GM13976 (cell line): ENCODE measurements at regions not wholly inside any gene's neighbourhood (a gene's known extent, or its start where the extent isn't known, plus 50 kb on each side); places are given as distances from the start of the nearest gene placed in this dataset.

Experiments used
- DNase-seq: peaks from one replicate; pipeline ENCODE4 v3.0.0; 2012; ENCODE audit warnings: low spot score
- in situ Hi-C: fragments of 300-500 bp; cut with MboI; formaldehyde crosslinking; loops from one replicate; pipeline ENCODE4 v1.12.0; 2022; ENCODE audit warnings: low sequenced_read_pairs, mixed read lengths, inconsistent platforms; ENCODE audit not compliant: unreplicated experiment
- TF ChIP-seq, protein P1 (sequence below): IDR thresholded peaks from 2 replicates; pipeline ENCODE4 v1.5.1; 2012; ENCODE audit warnings: borderline replicate concordance, mild to moderate bottlenecking; ENCODE audit not compliant: insufficient read depth; ENCODE audit errors: extremely low read depth, missing control alignments, control extremely low read depth

DNA sequence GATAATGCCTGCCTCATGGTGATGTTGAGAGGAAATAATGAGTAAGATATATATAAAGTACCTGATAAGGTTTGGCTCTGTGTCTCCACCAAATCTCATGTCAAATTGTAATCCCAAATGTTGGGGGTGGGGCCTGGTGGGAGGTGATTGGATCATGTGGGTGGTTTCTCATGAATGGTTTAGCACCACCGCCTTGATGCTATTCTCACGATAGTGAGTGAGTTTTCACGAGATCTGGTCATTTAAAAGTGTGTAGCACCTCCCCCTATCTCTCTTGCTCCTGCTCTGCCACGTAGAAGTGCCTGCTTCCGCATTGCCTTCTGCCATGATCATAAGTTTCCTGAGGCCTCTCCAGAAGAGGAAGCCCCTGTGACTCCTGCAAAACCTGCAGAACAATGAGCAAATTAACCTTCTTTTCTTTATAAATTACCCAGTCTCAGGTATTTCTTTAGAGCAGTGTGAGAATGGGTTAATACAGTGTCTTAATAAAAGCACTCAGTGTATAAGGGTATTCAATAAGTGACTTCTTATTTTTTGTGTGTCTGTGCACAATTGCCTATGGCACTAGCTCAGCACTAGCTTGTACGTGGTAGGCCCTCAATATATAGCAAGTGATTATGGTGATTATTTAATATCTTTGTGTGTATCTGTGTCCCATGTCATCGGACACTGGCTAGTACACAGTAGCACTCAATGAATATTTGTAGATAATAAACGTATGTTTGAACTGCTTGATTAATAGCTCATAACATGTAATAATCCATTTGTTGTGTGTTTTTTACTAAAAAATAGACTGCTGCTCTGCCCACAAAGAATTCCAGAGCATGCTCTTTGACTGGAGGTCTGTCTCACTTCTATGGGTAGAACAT lies 138.1 kb upstream of the LMNTD1 start:
- in situ Hi-C loops: no loop called here
- TF ChIP-seq, protein P1, sequence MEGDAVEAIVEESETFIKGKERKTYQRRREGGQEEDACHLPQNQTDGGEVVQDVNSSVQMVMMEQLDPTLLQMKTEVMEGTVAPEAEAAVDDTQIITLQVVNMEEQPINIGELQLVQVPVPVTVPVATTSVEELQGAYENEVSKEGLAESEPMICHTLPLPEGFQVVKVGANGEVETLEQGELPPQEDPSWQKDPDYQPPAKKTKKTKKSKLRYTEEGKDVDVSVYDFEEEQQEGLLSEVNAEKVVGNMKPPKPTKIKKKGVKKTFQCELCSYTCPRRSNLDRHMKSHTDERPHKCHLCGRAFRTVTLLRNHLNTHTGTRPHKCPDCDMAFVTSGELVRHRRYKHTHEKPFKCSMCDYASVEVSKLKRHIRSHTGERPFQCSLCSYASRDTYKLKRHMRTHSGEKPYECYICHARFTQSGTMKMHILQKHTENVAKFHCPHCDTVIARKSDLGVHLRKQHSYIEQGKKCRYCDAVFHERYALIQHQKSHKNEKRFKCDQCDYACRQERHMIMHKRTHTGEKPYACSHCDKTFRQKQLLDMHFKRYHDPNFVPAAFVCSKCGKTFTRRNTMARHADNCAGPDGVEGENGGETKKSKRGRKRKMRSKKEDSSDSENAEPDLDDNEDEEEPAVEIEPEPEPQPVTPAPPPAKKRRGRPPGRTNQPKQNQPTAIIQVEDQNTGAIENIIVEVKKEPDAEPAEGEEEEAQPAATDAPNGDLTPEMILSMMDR: no peak
- DNase-seq: no peak

DNA sequence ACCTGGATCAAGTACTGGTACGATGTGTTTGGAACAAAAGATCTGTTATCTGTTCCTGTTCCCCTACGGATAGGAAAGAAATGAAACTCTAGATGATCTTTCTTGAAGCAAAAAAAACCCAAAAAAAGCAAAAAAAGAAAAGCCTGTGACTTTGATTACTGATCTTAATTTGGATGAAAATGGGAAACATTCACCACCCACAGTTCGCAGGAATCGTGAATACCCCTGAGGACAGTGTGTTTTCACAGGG lies 138.7 kb upstream of the LMNTD1 start:
- TF ChIP-seq, protein P1: no peak
- in situ Hi-C loops: no loop called here
- no peak for DNase-seq

DNA sequence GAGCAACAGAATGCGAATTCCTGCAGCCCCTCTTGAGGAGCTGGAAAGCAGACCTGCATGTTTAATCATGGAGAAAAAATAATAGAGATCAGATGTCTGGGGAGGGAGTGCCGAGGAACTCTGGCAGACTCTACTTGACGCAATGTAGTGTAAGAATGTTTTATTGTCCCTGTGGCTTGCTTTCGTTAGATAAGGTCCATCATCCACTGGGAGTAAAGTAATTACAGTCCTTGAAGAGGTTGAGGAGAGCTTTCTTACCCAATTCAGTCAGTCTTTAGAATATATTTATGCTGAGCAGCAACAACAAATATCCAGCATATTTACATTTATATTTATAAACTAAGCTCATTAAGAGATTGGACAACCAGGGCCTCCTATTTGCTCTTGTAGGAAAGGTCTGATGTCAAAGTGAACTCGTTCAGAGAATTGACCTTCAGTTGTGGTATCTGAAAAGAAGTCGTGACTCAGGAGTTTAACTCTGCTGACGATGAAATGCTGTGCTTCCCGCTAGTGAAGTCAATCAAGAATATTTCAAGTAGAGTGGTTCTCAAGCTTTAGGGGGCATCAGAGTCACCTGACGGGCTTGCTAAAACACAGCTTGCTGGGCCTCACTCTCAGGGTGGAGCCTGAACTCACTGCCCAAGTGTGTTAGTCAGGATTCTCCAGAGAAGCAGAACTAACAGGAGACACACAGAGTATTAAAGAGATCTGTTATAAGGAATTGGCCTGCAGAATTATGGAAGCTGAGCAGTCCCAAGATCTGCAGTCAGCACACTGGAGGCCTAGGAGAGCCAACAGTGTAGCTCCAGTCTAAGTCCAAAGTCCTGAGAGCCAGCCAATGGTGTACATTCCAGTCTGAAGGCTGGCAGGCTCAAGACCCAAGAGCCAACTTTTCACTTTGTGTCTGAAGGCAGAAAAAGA lies 139.3 kb upstream of the LMNTD1 start:
- TF ChIP-seq, protein P1: no peak
- no peak for DNase-seq
- in situ Hi-C loops: no loop called here

DNA sequence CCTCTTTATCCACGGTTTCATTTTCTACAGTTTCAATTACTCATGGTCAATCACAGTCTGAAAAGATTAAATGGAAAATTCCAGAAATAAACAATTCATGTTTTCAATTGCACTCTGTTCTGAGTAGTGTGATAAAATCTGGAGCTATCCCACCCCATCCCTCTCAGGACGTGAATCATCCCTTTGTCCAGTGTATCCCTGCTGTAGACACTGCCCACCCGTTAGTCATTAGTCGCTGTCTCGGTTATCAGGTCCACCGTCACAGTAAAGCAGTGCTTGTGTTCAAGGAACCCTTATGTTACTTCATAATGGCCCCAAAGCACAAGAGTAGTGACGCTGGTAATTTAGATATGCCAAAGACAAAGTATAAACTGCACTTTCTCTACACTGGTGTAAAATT lies 141.0 kb upstream of the LMNTD1 start:
- DNase-seq: no peak
- in situ Hi-C loops: no loop called here
- TF ChIP-seq, protein P1: no peak

DNA sequence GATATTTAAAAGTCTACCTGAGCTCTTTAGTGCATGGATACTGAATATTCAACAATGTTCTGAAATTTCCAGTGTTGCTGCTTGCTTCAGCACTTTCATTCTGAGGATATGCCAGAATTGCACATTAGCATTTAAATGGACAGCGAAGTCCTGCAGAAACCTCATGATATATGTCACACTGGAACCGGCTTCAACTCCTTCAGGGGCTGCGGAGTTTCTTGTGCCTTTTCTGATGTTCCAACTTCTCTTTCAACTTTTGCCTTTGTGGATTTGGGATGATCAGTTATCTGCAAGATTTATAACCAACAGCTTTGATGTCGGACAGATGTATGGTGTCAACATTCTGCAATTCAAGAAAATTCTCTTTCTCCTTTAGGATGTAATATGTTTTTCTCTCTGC lies 142.5 kb upstream of the LMNTD1 start:
- in situ Hi-C loops: no loop called here
- TF ChIP-seq, protein P1: no peak
- no peak for DNase-seq

DNA sequence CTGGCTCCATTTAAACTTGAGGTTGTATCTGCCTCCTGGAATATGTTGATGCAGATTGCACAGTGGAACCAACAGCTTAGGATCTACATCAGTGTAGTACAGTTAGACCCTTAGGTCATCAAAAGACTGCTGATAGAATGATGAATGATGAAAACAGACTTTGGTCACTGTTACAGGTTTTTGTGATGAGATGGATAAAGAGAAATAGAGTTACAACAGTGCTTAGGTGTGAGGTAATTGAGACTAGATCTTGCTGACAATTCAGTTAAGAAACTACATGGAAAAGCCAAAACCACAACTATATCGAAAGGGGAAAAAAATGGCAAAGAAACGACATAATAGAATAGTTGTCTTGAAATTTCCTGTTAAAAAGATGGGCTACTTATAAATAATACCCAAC lies 145.7 kb upstream of the LMNTD1 start:
- TF ChIP-seq, protein P1: no peak
- DNase-seq: no peak
- in situ Hi-C loops: no loop called here
